ENCODE measurements at regions not wholly inside any gene's neighbourhood (a gene's known extent, or its start where the extent isn't known, plus 50 kb on each side); places are given as distances from the start of the nearest gene placed in this dataset.
"Not testable (repeated sequence)": the region's sequence is repeated elsewhere in the genome, so short reads cannot be mapped to it uniquely, and the experiment has no call there.

DNA sequence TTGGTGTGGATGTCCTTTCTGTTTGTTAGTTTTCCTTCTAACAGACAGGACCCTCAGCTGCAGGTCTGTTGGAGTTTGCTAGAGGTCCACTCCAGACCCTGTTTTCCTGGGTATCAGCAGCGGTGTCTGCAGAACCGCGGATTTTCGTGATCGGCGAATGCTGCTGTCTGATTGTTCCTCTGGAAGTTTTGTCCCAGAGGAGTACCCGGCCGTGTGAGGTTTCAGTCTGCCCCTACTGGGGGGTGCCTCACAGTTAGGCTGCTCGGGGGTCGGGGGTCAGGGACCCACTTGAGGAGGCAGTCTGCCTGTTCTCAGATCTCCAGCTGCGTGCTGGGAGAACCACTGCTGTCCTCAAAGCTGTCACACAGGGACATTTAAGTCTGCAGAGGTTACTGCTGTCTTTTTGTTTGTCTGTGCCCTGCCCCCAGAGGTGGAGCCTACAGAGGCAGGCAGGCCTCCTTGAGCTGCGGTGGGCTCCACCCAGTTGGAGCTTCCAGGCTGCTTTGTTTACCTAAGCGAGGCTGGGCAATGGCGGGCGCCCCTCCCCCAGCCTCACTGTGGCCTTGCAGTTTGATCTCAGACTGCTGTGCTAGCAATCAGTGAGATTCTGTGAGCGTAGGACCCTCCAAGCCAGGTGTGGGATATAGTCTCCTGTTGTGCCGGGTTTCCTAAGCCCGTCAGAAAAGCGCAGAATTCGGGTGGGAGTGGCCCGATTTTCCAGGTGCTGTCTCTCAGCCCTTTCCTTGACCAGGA lies 345.2 kb downstream of the PTH2R start:
- TF ChIP-seq, protein P1, sequence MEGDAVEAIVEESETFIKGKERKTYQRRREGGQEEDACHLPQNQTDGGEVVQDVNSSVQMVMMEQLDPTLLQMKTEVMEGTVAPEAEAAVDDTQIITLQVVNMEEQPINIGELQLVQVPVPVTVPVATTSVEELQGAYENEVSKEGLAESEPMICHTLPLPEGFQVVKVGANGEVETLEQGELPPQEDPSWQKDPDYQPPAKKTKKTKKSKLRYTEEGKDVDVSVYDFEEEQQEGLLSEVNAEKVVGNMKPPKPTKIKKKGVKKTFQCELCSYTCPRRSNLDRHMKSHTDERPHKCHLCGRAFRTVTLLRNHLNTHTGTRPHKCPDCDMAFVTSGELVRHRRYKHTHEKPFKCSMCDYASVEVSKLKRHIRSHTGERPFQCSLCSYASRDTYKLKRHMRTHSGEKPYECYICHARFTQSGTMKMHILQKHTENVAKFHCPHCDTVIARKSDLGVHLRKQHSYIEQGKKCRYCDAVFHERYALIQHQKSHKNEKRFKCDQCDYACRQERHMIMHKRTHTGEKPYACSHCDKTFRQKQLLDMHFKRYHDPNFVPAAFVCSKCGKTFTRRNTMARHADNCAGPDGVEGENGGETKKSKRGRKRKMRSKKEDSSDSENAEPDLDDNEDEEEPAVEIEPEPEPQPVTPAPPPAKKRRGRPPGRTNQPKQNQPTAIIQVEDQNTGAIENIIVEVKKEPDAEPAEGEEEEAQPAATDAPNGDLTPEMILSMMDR (IDR thresholded peaks at IDR 0.05; ENCODE audit: borderline replicate concordance, extremely low read depth, low read length, poor library complexity, severe bottlenecking): not testable (repeated sequence)
- TF ChIP-seq EZH2 (IDR thresholded peaks at IDR 0.05; ENCODE audit: borderline replicate concordance, low read depth, low read length, severe bottlenecking): not testable (repeated sequence)

All from DND-41 (cell line).